ENCODE measurements at regions not wholly inside any gene's neighbourhood (a gene's known extent, or its start where the extent isn't known, plus 50 kb on each side); places are given as distances from the start of the nearest gene placed in this dataset.

DNA sequence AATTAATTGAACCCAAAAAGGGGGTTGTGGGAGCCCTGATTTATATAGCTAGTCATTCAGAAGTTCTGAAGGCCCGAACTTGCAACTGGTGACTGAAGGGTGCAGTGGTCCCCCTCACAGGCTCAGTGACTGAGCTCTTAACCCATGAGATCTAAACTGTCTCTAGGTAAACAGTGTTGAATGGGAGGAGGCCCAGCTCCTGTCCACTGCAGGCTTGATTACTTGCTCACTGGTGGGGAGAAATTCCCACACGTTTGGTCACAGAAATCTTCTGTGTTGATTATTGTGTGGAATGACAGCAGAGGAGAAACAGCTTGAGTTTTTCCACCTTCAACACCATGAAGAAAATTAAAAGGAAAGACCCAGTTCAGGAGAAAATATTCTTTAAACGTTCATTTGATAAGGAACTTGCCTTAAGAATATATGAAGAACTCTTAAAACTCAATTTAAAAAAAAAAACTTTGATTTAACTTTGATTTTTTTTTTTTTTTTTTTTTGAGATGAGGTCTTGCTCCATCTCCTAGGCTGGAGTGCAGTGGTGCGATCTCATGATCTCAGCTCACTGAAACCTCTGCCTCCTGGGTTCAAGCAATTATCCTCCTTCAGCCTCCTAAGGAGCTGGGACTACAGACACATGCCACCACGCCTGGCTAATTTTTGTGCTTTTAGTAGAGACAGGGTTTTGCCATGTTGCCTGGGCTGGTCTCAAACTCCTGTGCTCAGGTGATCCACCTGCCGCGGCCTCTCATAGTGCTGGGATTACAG is 249.3 kb downstream of the UQCRFS1 start:
- H4K20me1 ChIP-seq (ENCODE audit: insufficient read depth, low read length, poor library complexity, severe bottlenecking) = no peaks in the 10 kb centered on the region
- H3F3A ChIP-seq (ENCODE audit: low read depth) = no peaks in the 10 kb centered on the region
- H3K27me3 ChIP-seq (ENCODE audit: insufficient read depth, low read length, poor library complexity, severe bottlenecking) = no peaks in the 10 kb centered on the region
- TF ChIP-seq, protein P1, sequence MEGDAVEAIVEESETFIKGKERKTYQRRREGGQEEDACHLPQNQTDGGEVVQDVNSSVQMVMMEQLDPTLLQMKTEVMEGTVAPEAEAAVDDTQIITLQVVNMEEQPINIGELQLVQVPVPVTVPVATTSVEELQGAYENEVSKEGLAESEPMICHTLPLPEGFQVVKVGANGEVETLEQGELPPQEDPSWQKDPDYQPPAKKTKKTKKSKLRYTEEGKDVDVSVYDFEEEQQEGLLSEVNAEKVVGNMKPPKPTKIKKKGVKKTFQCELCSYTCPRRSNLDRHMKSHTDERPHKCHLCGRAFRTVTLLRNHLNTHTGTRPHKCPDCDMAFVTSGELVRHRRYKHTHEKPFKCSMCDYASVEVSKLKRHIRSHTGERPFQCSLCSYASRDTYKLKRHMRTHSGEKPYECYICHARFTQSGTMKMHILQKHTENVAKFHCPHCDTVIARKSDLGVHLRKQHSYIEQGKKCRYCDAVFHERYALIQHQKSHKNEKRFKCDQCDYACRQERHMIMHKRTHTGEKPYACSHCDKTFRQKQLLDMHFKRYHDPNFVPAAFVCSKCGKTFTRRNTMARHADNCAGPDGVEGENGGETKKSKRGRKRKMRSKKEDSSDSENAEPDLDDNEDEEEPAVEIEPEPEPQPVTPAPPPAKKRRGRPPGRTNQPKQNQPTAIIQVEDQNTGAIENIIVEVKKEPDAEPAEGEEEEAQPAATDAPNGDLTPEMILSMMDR (conservative IDR thresholded peaks at IDR 0.05; ENCODE audit: low read length) = no peak
- TF ChIP-seq EZH2phosphoT487 (IDR thresholded peaks at IDR 0.05; ENCODE audit: borderline replicate concordance) = no peak
- H3K36me3 ChIP-seq (ENCODE audit: insufficient read depth, low read length) = no peaks in the 10 kb centered on the region
- H3K79me2 ChIP-seq (ENCODE audit: insufficient read depth, low read length) = no peaks in the 10 kb centered on the region
- no peak overlapping the region for H3K4me3 ChIP-seq (ENCODE audit: low read length, poor library complexity, severe bottlenecking)
- no peak overlapping the region for H3K4me2 ChIP-seq (ENCODE audit: low read depth, low read length, poor library complexity, severe bottlenecking)
- H3K4me1 ChIP-seq (ENCODE audit: insufficient read depth, low read length, poor library complexity, severe bottlenecking) = no peaks in the 10 kb centered on the region
- H2AFZ ChIP-seq (ENCODE audit: low read length) = no peak overlapping the region
- H3K9ac ChIP-seq (ENCODE audit: low read depth, low read length, poor library complexity, severe bottlenecking) = no peak overlapping the region
- H3K9me2 ChIP-seq (replicated peaks; ENCODE audit: low read depth, low read length) = no peaks in the 10 kb centered on the region
- H3K9me3 ChIP-seq (ENCODE audit: insufficient read depth, low read depth, low read length) = no peaks in the 10 kb centered on the region

GRCh38 chr19:28961772-28962500 is 251.0 kb downstream of the UQCRFS1 start:
- Histone ChIP-seq H3K9me3 (ENCODE audit: insufficient read depth, low read depth, low read length) (no peaks in the 10 kb centered on the region), H3K9me2 (replicated peaks; ENCODE audit: low read depth, low read length) (no peaks in the 10 kb centered on the region), H3K4me1 (ENCODE audit: insufficient read depth, low read length, poor library complexity, severe bottlenecking) (no peaks in the 10 kb centered on the region), H3K79me2 (ENCODE audit: insufficient read depth, low read length) (no peaks in the 10 kb centered on the region), H3K4me2 (ENCODE audit: low read depth, low read length, poor library complexity, severe bottlenecking) (no peak overlapping the region), H3K27me3 (ENCODE audit: insufficient read depth, low read length, poor library complexity, severe bottlenecking) (no peaks in the 10 kb centered on the region), H3K4me3 (ENCODE audit: low read length, poor library complexity, severe bottlenecking) (no peak overlapping the region), H3F3A (ENCODE audit: low read depth) (no peaks in the 10 kb centered on the region), H3K9ac (ENCODE audit: low read depth, low read length, poor library complexity, severe bottlenecking) (no peak overlapping the region), H2AFZ (ENCODE audit: low read length) (no peak overlapping the region), H4K20me1 (ENCODE audit: insufficient read depth, low read length, poor library complexity, severe bottlenecking) (no peaks in the 10 kb centered on the region), H3K36me3 (ENCODE audit: insufficient read depth, low read length) (no peaks in the 10 kb centered on the region)
- TF ChIP-seq EZH2phosphoT487 (IDR thresholded peaks at IDR 0.05; ENCODE audit: borderline replicate concordance) = no peak
- TF ChIP-seq, protein P1 (conservative IDR thresholded peaks at IDR 0.05; ENCODE audit: low read length) = no peak

- TF ChIP-seq, protein P1 (conservative IDR thresholded peaks at IDR 0.05; ENCODE audit: low read length) = no peak
- no peak for TF ChIP-seq EZH2phosphoT487 (IDR thresholded peaks at IDR 0.05; ENCODE audit: borderline replicate concordance)
- Histone ChIP-seq H3K27me3 (ENCODE audit: insufficient read depth, low read length, poor library complexity, severe bottlenecking) (no peaks in the 10 kb centered on the region), H4K20me1 (ENCODE audit: insufficient read depth, low read length, poor library complexity, severe bottlenecking) (no peaks in the 10 kb centered on the region), H3K4me1 (ENCODE audit: insufficient read depth, low read length, poor library complexity, severe bottlenecking) (no peaks in the 10 kb centered on the region), H3K9me2 (replicated peaks; ENCODE audit: low read depth, low read length) (no peaks in the 10 kb centered on the region), H3K9me3 (ENCODE audit: insufficient read depth, low read depth, low read length) (no peaks in the 10 kb centered on the region), H2AFZ (ENCODE audit: low read length) (no peak overlapping the region), H3K79me2 (ENCODE audit: insufficient read depth, low read length) (no peaks in the 10 kb centered on the region), H3K9ac (ENCODE audit: low read depth, low read length, poor library complexity, severe bottlenecking) (no peak overlapping the region), H3K36me3 (ENCODE audit: insufficient read depth, low read length) (no peaks in the 10 kb centered on the region), H3F3A (ENCODE audit: low read depth) (no peaks in the 10 kb centered on the region), H3K4me2 (ENCODE audit: low read depth, low read length, poor library complexity, severe bottlenecking) (no peak overlapping the region), H3K4me3 (ENCODE audit: low read length, poor library complexity, severe bottlenecking) (no peak overlapping the region)
These were observed 251.8 kb downstream of the UQCRFS1 start for GRCh38 chr19:28960986-28961705.

All from Loucy (cell line).